ENCODE measurements at regions not wholly inside any gene's neighbourhood (a gene's known extent, or its start where the extent isn't known, plus 50 kb on each side); places are given as distances from the start of the nearest gene placed in this dataset.

GRCh38 chr7:19482628-19483027, 226.2 kb downstream of the POLR1F start:
- TF ChIP-seq ELK1 (IDR thresholded peaks at IDR 0.05; ENCODE audit: low read depth, low read length) (no peak), HMGXB4 (CRISPR knock-in tag; IDR thresholded peaks at IDR 0.05; ENCODE audit: borderline replicate concordance) (no peak), MAFK (IDR thresholded peaks at IDR 0.05; ENCODE audit: partially characterized antibody) (peak; percentile 8)
- Histone ChIP-seq H3K4me1 (no peaks in the 10 kb centered on the region), H3K4me2 (no peak overlapping the region), H3K27ac (no peak overlapping the region), H3K9me3 (no peaks in the 10 kb centered on the region), H3K4me3 (no peak overlapping the region)
- 92% methylated on average over 2 of the region's 2 CpGs for WGBS (ENCODE audit: missing lambda C conversion rate)
- ATAC-seq = no peak
- CTCF ChIA-PET = no interaction called here
- POLR2A ChIA-PET = no interaction called here
- no peak for DNase-seq (ENCODE audit: low read depth in 1 of 2, low spot score in 1 of 2)
- no peak for FAIRE-seq

GRCh38 chr7:19480383-19480782, 228.5 kb downstream of the POLR1F start:
- CTCF ChIA-PET = interaction anchor here (1.2 kb wide), 2 partner anchors 10 to 12 kb away, joined by 4 to 5 read pairs; no protein-coding TSS in a partner anchor
- no peak overlapping the region for H3K4me2 ChIP-seq
- H3K27ac ChIP-seq = no peak overlapping the region
- no peaks in the 10 kb centered on the region for H3K9me3 ChIP-seq
- 24% methylated on average over 3 of the region's 3 CpGs for WGBS (ENCODE audit: missing lambda C conversion rate)
- no peaks in the 10 kb centered on the region for H3K4me1 ChIP-seq
- no peak for TF ChIP-seq HOXA7 (CRISPR knock-in tag; IDR thresholded peaks at IDR 0.05)
- TF ChIP-seq CTCF (IDR thresholded peaks at IDR 0.05) = no peak
- no peak for TF ChIP-seq PHF8 (IDR thresholded peaks at IDR 0.05; ENCODE audit: borderline replicate concordance, low read depth)
- TF ChIP-seq SREBF2 (IDR thresholded peaks at IDR 0.05) = no peak
- no peak for TF ChIP-seq RARB (CRISPR knock-in tag; IDR thresholded peaks at IDR 0.05)
- no peak for TF ChIP-seq RNF2 (IDR thresholded peaks at IDR 0.05; ENCODE audit: borderline replicate concordance, low read depth)
- no peak for TF ChIP-seq HOXB13 (CRISPR knock-in tag; IDR thresholded peaks at IDR 0.05; ENCODE audit: low read depth)
- ATAC-seq = no peak
- DNase-seq (ENCODE audit: low read depth in 1 of 2, low spot score in 1 of 2) = no peak
- no peak for FAIRE-seq
- POLR2A ChIA-PET = no interaction called here
- no peak overlapping the region for H3K4me3 ChIP-seq

GRCh38 chr7:19470031-19470430, 238.8 kb downstream of the POLR1F start:
- DNase-seq (ENCODE audit: low read depth in 1 of 2, low spot score in 1 of 2) (no peak), FAIRE-seq (no peak), ATAC-seq (no peak)
- WGBS (ENCODE audit: missing lambda C conversion rate) = 19% methylated on average over 3 of the region's 3 CpGs
- H3K27ac ChIP-seq = no peak overlapping the region
- H3K9me3 ChIP-seq = no peaks in the 10 kb centered on the region
- CTCF ChIA-PET = no interaction called here
- TF ChIP-seq FOSB (CRISPR knock-in tag; IDR thresholded peaks at IDR 0.05) (no peak), ELK1 (IDR thresholded peaks at IDR 0.05; ENCODE audit: low read depth, low read length) (no peak), HMGXB4 (CRISPR knock-in tag; IDR thresholded peaks at IDR 0.05; ENCODE audit: borderline replicate concordance) (no peak), ATOH8 (CRISPR knock-in tag; IDR thresholded peaks at IDR 0.05; ENCODE audit: low read depth) (no peak), MAZ (IDR thresholded peaks at IDR 0.05; ENCODE audit: borderline replicate concordance, low read depth, low read length) (no peak), FOXS1 (CRISPR knock-in tag; IDR thresholded peaks at IDR 0.05) (no peak), CHD2 (IDR thresholded peaks at IDR 0.05; ENCODE audit: low read length, partially characterized antibody) (no peak), JUN (IDR thresholded peaks at IDR 0.05) (no peak), ZFP36 (IDR thresholded peaks at IDR 0.05; ENCODE audit: borderline replicate concordance, partially characterized antibody) (no peak)
- H3K4me2 ChIP-seq = no peak overlapping the region
- no peaks in the 10 kb centered on the region for H3K4me1 ChIP-seq
- no peak overlapping the region for H3K4me3 ChIP-seq
- POLR2A ChIA-PET = no interaction called here

Measured in A549 (cell line).